ENCODE measurements at regions not wholly inside any gene's neighbourhood (a gene's known extent, or its start where the extent isn't known, plus 50 kb on each side); places are given as distances from the start of the nearest gene placed in this dataset.

DNA sequence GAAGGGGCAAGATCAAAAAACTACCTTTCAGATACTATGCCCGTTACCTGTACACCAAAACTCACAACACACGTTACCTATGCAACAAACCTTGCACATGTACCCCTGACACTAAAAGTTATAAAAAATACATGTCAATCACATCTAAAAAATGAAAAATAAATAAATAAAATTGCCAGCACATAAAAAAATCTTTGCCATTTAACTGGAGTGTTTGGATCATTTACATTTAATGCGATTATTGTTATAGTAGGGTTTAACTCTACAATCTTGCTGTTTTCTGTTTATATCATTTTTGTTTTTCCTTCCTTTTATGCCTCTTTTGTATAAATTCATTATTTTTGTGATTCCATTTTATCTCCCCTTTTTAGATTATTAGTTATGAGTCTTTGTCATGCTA lies 106.3 kb downstream of the RFX6 start:
- Histone ChIP-seq H4K20me1 (ENCODE audit: insufficient read depth, low read length) (no peaks in the 10 kb centered on the region), H3K27ac (ENCODE audit: extremely low read length, insufficient read depth, low read length) (no peak overlapping the region), H3K4me3 (replicated peaks in 1 of 3; ENCODE audit: insufficient read depth in 1 of 3, low read depth in 2 of 3, low read length in 3 of 3) (no peak overlapping the region), H3K4me2 (ENCODE audit: low read depth, low read length) (no peak overlapping the region), H3K79me2 (ENCODE audit: insufficient read depth, low read length) (no peaks in the 10 kb centered on the region), H3K4me1 (ENCODE audit: insufficient read depth, low read length) (no peaks in the 10 kb centered on the region), H2AFZ (ENCODE audit: low read length) (no peak overlapping the region), H3K9ac (ENCODE audit: insufficient read depth, low read depth, low read length) (no peak overlapping the region), H3K9me3 (ENCODE audit: low read length) (no peaks in the 10 kb centered on the region), H3K27me3 (ENCODE audit: control insufficient read depth in 1 of 2, insufficient read depth in 2 of 2, low read length in 2 of 2) (no peaks in the 10 kb centered on the region), H3K36me3 (replicated peaks in 1 of 2; ENCODE audit: control insufficient read depth in 1 of 2, insufficient read depth in 2 of 2, low read length in 2 of 2) (no peaks in the 10 kb centered on the region)
- no peak for TF ChIP-seq SAP130 (CRISPR knock-in tag; IDR thresholded peaks at IDR 0.05; ENCODE audit: low read depth)
- TF ChIP-seq GATA4 (IDR thresholded peaks at IDR 0.05; ENCODE audit: borderline replicate concordance, low read depth) = no peak
- no peak for TF ChIP-seq ZNF224 (CRISPR knock-in tag; IDR thresholded peaks at IDR 0.05)
- no peak for TF ChIP-seq SRSF9 (IDR thresholded peaks at IDR 0.05; ENCODE audit: borderline replicate concordance, insufficient read depth, low read depth, low read length, poor library complexity, severe bottlenecking)
- no peak for TF ChIP-seq CBX1 (IDR thresholded peaks at IDR 0.05; ENCODE audit: low read depth)
- TF ChIP-seq ZNF430 (CRISPR knock-in tag; IDR thresholded peaks at IDR 0.05) = no peak
- no peak for TF ChIP-seq SMARCC2 (IDR thresholded peaks at IDR 0.05)
- no peak for TF ChIP-seq ZNF724P (CRISPR knock-in tag; IDR thresholded peaks at IDR 0.05; ENCODE audit: borderline replicate concordance)
- TF ChIP-seq ZNF75D (CRISPR knock-in tag; IDR thresholded peaks at IDR 0.05; ENCODE audit: borderline replicate concordance) = no peak
- no peak for TF ChIP-seq ZNF33A (CRISPR knock-in tag; IDR thresholded peaks at IDR 0.05; ENCODE audit: borderline replicate concordance)
- TF ChIP-seq, protein P1, sequence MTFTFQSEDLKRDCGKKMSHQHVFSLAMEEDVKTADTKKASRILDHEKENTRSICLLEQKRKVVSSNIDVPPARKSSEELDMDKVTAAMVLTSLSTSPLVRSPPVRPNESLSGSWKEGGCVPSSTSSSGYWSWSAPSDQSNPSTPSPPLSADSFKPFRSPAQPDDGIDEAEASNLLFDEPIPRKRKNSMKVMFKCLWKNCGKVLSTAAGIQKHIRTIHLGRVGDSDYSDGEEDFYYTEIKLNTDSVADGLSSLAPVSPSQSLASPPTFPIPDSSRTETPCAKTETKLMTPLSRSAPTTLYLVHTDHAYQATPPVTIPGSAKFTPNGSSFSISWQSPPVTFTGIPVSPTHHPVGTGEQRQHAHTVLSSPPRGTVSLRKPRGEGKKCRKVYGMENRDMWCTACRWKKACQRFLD (CRISPR knock-in tag; IDR thresholded peaks at IDR 0.05; ENCODE audit: borderline replicate concordance) = no peak
- no peak for TF ChIP-seq SCMH1 (CRISPR knock-in tag; IDR thresholded peaks at IDR 0.05; ENCODE audit: borderline replicate concordance)
- TF ChIP-seq, protein P2, sequence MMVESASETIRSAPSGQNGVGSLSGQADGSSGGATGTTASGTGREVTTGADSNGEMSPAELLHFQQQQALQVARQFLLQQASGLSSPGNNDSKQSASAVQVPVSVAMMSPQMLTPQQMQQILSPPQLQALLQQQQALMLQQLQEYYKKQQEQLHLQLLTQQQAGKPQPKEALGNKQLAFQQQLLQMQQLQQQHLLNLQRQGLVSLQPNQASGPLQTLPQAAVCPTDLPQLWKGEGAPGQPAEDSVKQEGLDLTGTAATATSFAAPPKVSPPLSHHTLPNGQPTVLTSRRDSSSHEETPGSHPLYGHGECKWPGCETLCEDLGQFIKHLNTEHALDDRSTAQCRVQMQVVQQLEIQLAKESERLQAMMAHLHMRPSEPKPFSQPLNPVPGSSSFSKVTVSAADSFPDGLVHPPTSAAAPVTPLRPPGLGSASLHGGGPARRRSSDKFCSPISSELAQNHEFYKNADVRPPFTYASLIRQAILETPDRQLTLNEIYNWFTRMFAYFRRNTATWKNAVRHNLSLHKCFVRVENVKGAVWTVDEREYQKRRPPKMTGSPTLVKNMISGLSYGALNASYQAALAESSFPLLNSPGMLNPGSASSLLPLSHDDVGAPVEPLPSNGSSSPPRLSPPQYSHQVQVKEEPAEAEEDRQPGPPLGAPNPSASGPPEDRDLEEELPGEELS (CRISPR knock-in tag; IDR thresholded peaks at IDR 0.05) = no peak
- no peak for TF ChIP-seq SMAD3 (CRISPR knock-in tag; IDR thresholded peaks at IDR 0.05)
- CTCF ChIA-PET (ENCODE audit: low intra/inter-chr PET ratio, low total read pairs) = no interaction called here
- BruUV-seq (replicated peaks) = no TSS peak
- ATAC-seq (no peak), DNase-seq (ENCODE audit: low spot score) (no peak), FAIRE-seq (no peak)
- POLR2A ChIA-PET = no interaction called here
- in situ Hi-C loops (cut with HindIII; ENCODE audit: extremely low pct_ligation_motif_present, low pct_unique_long_range_greater_than_20kb) (no loop called here), intact Hi-C loops (cut with micrococcal nuclease; ENCODE audit: unreplicated experiment) (no loop called here)
- 18% methylated on average over 3 of the region's 3 CpGs for WGBS (ENCODE audit: low lambda C conversion rate)

All from HepG2 (cell line).